ENCODE measurements at regions not wholly inside any gene's neighbourhood (a gene's known extent, or its start where the extent isn't known, plus 50 kb on each side); places are given as distances from the start of the nearest gene placed in this dataset.

GRCh38 chr18:1413323-1413675, 508.6 kb downstream of the ADCYAP1 start:
- Histone ChIP-seq H3K4me1 (ENCODE audit: insufficient read depth, poor library complexity, severe bottlenecking) (no peaks in the 10 kb centered on the region), H3K27ac (ENCODE audit: poor library complexity, severe bottlenecking) (no peak overlapping the region), H3K36me3 (ENCODE audit: low read depth) (no peaks in the 10 kb centered on the region), H3K9me3 (ENCODE audit: severe bottlenecking) (no peaks in the 10 kb centered on the region), H3K27me3 (ENCODE audit: insufficient read depth, poor library complexity, severe bottlenecking) (no peaks in the 10 kb centered on the region), H3K4me3 (ENCODE audit: severe bottlenecking) (no peak overlapping the region)
- TF ChIP-seq, protein P1, sequence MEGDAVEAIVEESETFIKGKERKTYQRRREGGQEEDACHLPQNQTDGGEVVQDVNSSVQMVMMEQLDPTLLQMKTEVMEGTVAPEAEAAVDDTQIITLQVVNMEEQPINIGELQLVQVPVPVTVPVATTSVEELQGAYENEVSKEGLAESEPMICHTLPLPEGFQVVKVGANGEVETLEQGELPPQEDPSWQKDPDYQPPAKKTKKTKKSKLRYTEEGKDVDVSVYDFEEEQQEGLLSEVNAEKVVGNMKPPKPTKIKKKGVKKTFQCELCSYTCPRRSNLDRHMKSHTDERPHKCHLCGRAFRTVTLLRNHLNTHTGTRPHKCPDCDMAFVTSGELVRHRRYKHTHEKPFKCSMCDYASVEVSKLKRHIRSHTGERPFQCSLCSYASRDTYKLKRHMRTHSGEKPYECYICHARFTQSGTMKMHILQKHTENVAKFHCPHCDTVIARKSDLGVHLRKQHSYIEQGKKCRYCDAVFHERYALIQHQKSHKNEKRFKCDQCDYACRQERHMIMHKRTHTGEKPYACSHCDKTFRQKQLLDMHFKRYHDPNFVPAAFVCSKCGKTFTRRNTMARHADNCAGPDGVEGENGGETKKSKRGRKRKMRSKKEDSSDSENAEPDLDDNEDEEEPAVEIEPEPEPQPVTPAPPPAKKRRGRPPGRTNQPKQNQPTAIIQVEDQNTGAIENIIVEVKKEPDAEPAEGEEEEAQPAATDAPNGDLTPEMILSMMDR (IDR thresholded peaks at IDR 0.05; ENCODE audit: poor library complexity, severe bottlenecking), result no peak
- ATAC-seq (ENCODE audit: low read depth) (no peak), DNase-seq (ENCODE audit: low spot score) (no peak)

GRCh38 chr18:1416074-1416473, 511.4 kb downstream of the ADCYAP1 start:
- Histone ChIP-seq H3K27ac (ENCODE audit: poor library complexity, severe bottlenecking) (no peak overlapping the region), H3K9me3 (ENCODE audit: severe bottlenecking) (no peaks in the 10 kb centered on the region), H3K4me1 (ENCODE audit: insufficient read depth, poor library complexity, severe bottlenecking) (no peaks in the 10 kb centered on the region), H3K36me3 (ENCODE audit: low read depth) (no peaks in the 10 kb centered on the region), H3K27me3 (ENCODE audit: insufficient read depth, poor library complexity, severe bottlenecking) (no peaks in the 10 kb centered on the region), H3K4me3 (ENCODE audit: severe bottlenecking) (no peak overlapping the region)
- DNase-seq (ENCODE audit: low spot score) (no peak), ATAC-seq (ENCODE audit: low read depth) (no peak)
- TF ChIP-seq, protein P1 (IDR thresholded peaks at IDR 0.05; ENCODE audit: poor library complexity, severe bottlenecking), result no peak

- Histone ChIP-seq H3K36me3 (ENCODE audit: low read depth) (no peaks in the 10 kb centered on the region), H3K9me3 (ENCODE audit: severe bottlenecking) (no peaks in the 10 kb centered on the region), H3K4me1 (ENCODE audit: insufficient read depth, poor library complexity, severe bottlenecking) (no peaks in the 10 kb centered on the region), H3K27me3 (ENCODE audit: insufficient read depth, poor library complexity, severe bottlenecking) (no peaks in the 10 kb centered on the region), H3K27ac (ENCODE audit: poor library complexity, severe bottlenecking) (no peak overlapping the region), H3K4me3 (ENCODE audit: severe bottlenecking) (no peak overlapping the region)
- ATAC-seq (ENCODE audit: low read depth), result no peak
- TF ChIP-seq, protein P1 (IDR thresholded peaks at IDR 0.05; ENCODE audit: poor library complexity, severe bottlenecking), result no peak
- DNase-seq (ENCODE audit: low spot score), result no peak
These were observed 516.8 kb downstream of the ADCYAP1 start for GRCh38 chr18:1421502-1421901.

GRCh38 chr18:1422634-1423033, 518.0 kb downstream of the ADCYAP1 start:
- H3K27ac ChIP-seq (ENCODE audit: poor library complexity, severe bottlenecking), result no peak overlapping the region
- H3K4me3 ChIP-seq (ENCODE audit: severe bottlenecking), result no peak overlapping the region
- no peaks in the 10 kb centered on the region for H3K4me1 ChIP-seq (ENCODE audit: insufficient read depth, poor library complexity, severe bottlenecking)
- H3K9me3 ChIP-seq (ENCODE audit: severe bottlenecking), result no peaks in the 10 kb centered on the region
- no peaks in the 10 kb centered on the region for H3K36me3 ChIP-seq (ENCODE audit: low read depth)
- ATAC-seq (ENCODE audit: low read depth), result no peak
- H3K27me3 ChIP-seq (ENCODE audit: insufficient read depth, poor library complexity, severe bottlenecking), result no peaks in the 10 kb centered on the region
- DNase-seq (ENCODE audit: low spot score), result no peak
- TF ChIP-seq, protein P1 (IDR thresholded peaks at IDR 0.05; ENCODE audit: poor library complexity, severe bottlenecking), result no peak

- Histone ChIP-seq H3K4me3 (ENCODE audit: severe bottlenecking) (no peak overlapping the region), H3K4me1 (ENCODE audit: insufficient read depth, poor library complexity, severe bottlenecking) (no peaks in the 10 kb centered on the region), H3K27ac (ENCODE audit: poor library complexity, severe bottlenecking) (no peak overlapping the region), H3K36me3 (ENCODE audit: low read depth) (no peaks in the 10 kb centered on the region), H3K9me3 (ENCODE audit: severe bottlenecking) (no peaks in the 10 kb centered on the region), H3K27me3 (ENCODE audit: insufficient read depth, poor library complexity, severe bottlenecking) (peaks cover 2% of the 10 kb centered on the region)
- ATAC-seq (ENCODE audit: low read depth), result no peak
- no peak for DNase-seq (ENCODE audit: low spot score)
- TF ChIP-seq, protein P1 (IDR thresholded peaks at IDR 0.05; ENCODE audit: poor library complexity, severe bottlenecking), result no peak
These were observed 521.0 kb downstream of the ADCYAP1 start for GRCh38 chr18:1425679-1426078.
